GM21529 (cell line): ENCODE measurements at regions not wholly inside any gene's neighbourhood (a gene's known extent, or its start where the extent isn't known, plus 50 kb on each side); places are given as distances from the start of the nearest gene placed in this dataset.
A peak's percentile ranks its signal among the peaks of the same experiment; 100 is the strongest.

ENCODE experiments used
- ATAC-seq: cut with Tn5 transposase; IDR thresholded peaks from one replicate; pipeline ENCODE4 v1.9.1; 2021; ENCODE audit not compliant: unreplicated experiment

- peak; percentile 94 for ATAC-seq
Observed at GRCh38 chrX:2608638-2609430, 82.3 kb upstream of the CD99 start.

- no peak for ATAC-seq
Observed at GRCh38 chrX:2607113-2607512, 84.0 kb upstream of the CD99 start.

GRCh38 chrX:2600564-2600963 lies 90.5 kb upstream of the CD99 start:
- no peak for ATAC-seq

GRCh38 chrX:2596555-2597255 lies 94.4 kb upstream of the CD99 start:
- no peak for ATAC-seq

- no peak for ATAC-seq
Observed at GRCh38 chrX:2596045-2596444, 95.0 kb upstream of the CD99 start.

GRCh38 chrX:2595258-2595657 lies 94.5 kb upstream of the DHRSX start:
- ATAC-seq = no peak

GRCh38 chrX:2594491-2594890 lies 93.7 kb upstream of the DHRSX start:
- ATAC-seq = no peak

- no peak for ATAC-seq
Observed at GRCh38 chrX:2592279-2592678, 91.5 kb upstream of the DHRSX start.

GRCh38 chrX:2589186-2590020 lies 88.6 kb upstream of the DHRSX start:
- ATAC-seq = no peak

- no peak for ATAC-seq
Observed at GRCh38 chrX:2588049-2588448, 87.3 kb upstream of the DHRSX start.

GRCh38 chrX:2587146-2587545 lies 86.4 kb upstream of the DHRSX start:
- ATAC-seq = no peak

GRCh38 chrX:2585158-2585470 lies 84.3 kb upstream of the DHRSX start:
- ATAC-seq = no peak

- ATAC-seq = no peak
Observed at GRCh38 chrX:2584251-2585157, 83.7 kb upstream of the DHRSX start.

GRCh38 chrX:2583194-2584162 lies 82.7 kb upstream of the DHRSX start:
- no peak for ATAC-seq

- no peak for ATAC-seq
Observed at GRCh38 chrX:2582667-2583066, 81.9 kb upstream of the DHRSX start.

- ATAC-seq = no peak
Observed at GRCh38 chrX:2581296-2581695, 80.5 kb upstream of the DHRSX start.

- ATAC-seq = no peak
Observed at GRCh38 chrX:2578864-2579263, 78.1 kb upstream of the DHRSX start.

- no peak for ATAC-seq
Observed at GRCh38 chrX:2577844-2578466, 77.2 kb upstream of the DHRSX start.

- no peak for ATAC-seq
Observed at GRCh38 chrX:2576793-2577192, 76.0 kb upstream of the DHRSX start.
